Esophagus squamous epithelium (tissue), 5 donors: ENCODE measurements at regions not wholly inside any gene's neighbourhood (a gene's known extent, or its start where the extent isn't known, plus 50 kb on each side); places are given as distances from the start of the nearest gene placed in this dataset.
A peak's percentile ranks its signal among the peaks of the same experiment; 100 is the strongest.

Experiments
- DNase-seq: peaks from one replicate; lab custom pipeline; 2025; lab: John Stamatoyannopoulos, UW
- H3K27ac ChIP-seq, 4 donors: fragments of 200-600 bp; sonication (generic); one replicate each; pipeline ENCODE4 v1.5.1; 2016 to 2019; ENCODE audit warnings: mild to moderate bottlenecking in 1 of 4
- H3K27me3 ChIP-seq, 4 donors: fragments of 200-600 bp; sonication (generic); 1 replicate in 3 of 4; 2 replicates in 1 of 4; pipeline versions ENCODE4 v1.5.1 to v1.6.0; 2017 to 2021; ENCODE audit warnings: antibody characterized with exemption in 1 of 4
- H3K36me3 ChIP-seq, 3 donors: fragments of 200-600 bp; sonication (generic); one replicate each; pipeline ENCODE4 v1.5.1; 2016 to 2019
- H3K4me1 ChIP-seq, 3 donors: fragments of 200-600 bp; sonication (generic); one replicate each; pipeline ENCODE4 v1.5.1; 2017 to 2019
- H3K4me3 ChIP-seq, 4 donors: fragments of 200-600 bp; sonication (generic); 1 replicate in 3 of 4; 2 replicates in 1 of 4; pipeline ENCODE4 v1.5.1; 2016 to 2019; ENCODE audit warnings: mild to moderate bottlenecking in 2 of 4, moderate library complexity in 1 of 4
- H3K9me3 ChIP-seq, 3 donors: fragments of 200-600 bp; sonication (generic); one replicate each; pipeline ENCODE4 v1.5.1; 2016 to 2019
- POLR2A ChIP-seq, 4 donors: fragments of 450-650 bp; IDR thresholded peaks; one replicate each; pipeline ENCODE4 v1.6.1; 2017; ENCODE audit warnings: antibody characterized with exemption in 4 of 4, mild to moderate bottlenecking in 4 of 4, moderate library complexity in 3 of 4
- WGBS, 2 donors: methylation state at CpG; one replicate each; pipeline ENCODE4 v1.1.5; 2018; 5-methylcytosine and 5-hydroxymethylcytosine counted together
- intact Hi-C: fragments of 100-400 bp; cut with DNase I; formaldehyde crosslinking; loops from one replicate; pipeline ENCODE4 v1.15.0; 2022
- TF ChIP-seq, protein P1 (sequence below), 6 experiments: fragments of 450-650 bp in 4 of 6; fragments of 200-600 bp in 2 of 6; sonication (generic) in 2 of 6; IDR thresholded peaks; one replicate each; pipeline ENCODE4 v1.5.1; 2016 to 2019; ENCODE audit warnings: antibody characterized with exemption in 6 of 6, mild to moderate bottlenecking in 4 of 6, moderate library complexity in 4 of 6
- donor health status: DM: yes; HTN: yes; CAD: no.

DNA sequence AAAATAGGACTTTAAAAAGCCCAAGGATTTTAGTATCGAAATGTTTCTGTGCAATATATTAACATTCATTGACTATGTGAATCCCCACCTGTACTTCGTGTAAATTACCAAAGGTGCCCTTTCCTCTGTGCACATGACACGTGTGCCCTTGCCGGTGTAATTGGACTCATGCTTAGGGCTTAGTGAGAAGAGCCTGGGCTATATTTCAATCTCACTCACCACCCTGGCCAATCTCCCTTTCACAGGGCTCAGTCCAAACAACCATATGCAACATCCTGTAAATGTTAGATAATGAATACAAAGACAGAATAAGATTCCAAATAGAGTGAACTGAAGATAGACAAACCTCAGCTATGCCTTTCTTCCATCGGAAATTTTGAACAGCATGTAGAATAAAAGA, 564.3 kb downstream of the USP25 start:
- no peak for DNase-seq
- Histone ChIP-seq H3K36me3 (no peaks in the 10 kb centered on the region), H3K27me3 (no peaks in the 10 kb centered on the region), H3K4me1 (no peaks in the 10 kb centered on the region), H3K4me3 (no peak overlapping the region), H3K9me3 (no peaks in the 10 kb centered on the region), H3K27ac (no peak overlapping the region)
- intact Hi-C loops, result no loop called here
- no peak for TF ChIP-seq POLR2A (IDR thresholded peaks at IDR 0.05)
- TF ChIP-seq, protein P1, sequence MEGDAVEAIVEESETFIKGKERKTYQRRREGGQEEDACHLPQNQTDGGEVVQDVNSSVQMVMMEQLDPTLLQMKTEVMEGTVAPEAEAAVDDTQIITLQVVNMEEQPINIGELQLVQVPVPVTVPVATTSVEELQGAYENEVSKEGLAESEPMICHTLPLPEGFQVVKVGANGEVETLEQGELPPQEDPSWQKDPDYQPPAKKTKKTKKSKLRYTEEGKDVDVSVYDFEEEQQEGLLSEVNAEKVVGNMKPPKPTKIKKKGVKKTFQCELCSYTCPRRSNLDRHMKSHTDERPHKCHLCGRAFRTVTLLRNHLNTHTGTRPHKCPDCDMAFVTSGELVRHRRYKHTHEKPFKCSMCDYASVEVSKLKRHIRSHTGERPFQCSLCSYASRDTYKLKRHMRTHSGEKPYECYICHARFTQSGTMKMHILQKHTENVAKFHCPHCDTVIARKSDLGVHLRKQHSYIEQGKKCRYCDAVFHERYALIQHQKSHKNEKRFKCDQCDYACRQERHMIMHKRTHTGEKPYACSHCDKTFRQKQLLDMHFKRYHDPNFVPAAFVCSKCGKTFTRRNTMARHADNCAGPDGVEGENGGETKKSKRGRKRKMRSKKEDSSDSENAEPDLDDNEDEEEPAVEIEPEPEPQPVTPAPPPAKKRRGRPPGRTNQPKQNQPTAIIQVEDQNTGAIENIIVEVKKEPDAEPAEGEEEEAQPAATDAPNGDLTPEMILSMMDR (IDR thresholded peaks at IDR 0.05), result no peak
- WGBS, 2 donors, result 85 to 87% methylated on average over 5 of the region's 5 CpGs

DNA sequence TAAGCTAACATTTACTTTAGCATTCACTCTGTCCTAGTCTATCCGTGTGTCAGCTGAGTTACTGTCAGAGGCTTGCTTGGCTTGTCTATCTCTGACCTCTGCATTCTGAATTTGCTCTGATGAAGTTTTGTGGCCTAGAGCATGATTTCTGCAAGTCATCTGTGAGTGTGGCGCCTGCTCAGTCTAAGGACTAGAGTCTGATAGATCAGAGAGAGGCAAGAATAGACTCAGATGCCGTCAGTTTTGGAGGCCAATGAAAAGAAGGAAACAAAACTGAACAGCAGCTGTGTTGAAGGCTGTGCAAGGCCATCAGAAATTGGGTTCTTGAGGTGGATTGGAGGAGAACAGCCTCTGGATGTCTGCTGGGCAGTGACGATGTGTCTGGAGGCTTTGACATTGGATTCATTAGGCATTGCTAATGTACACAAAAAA, 573.1 kb downstream of the USP25 start:
- peaks cover 0 to 12% (median 0%) of the 10 kb centered on the region in 3 donors for H3K4me1 ChIP-seq
- no peaks in the 10 kb centered on the region for H3K36me3 ChIP-seq
- WGBS, 2 donors, result 48 to 60% methylated on average over 3 to 4 of the region's 4 CpGs
- H3K27me3 ChIP-seq, result no peaks in the 10 kb centered on the region
- peak overlapping the region in 1 of 4 donors; percentile 26 for H3K4me3 ChIP-seq
- DNase-seq, result no peak
- intact Hi-C loops, result no loop called here
- TF ChIP-seq, protein P1 (IDR thresholded peaks at IDR 0.05), result no peak
- TF ChIP-seq POLR2A (IDR thresholded peaks at IDR 0.05), result peak in 1 of 4 donors; percentile 24
- no peaks in the 10 kb centered on the region for H3K9me3 ChIP-seq
- peak overlapping the region in 3 of 4 donors; percentile 61 to 77 (median 73) for H3K27ac ChIP-seq

DNA sequence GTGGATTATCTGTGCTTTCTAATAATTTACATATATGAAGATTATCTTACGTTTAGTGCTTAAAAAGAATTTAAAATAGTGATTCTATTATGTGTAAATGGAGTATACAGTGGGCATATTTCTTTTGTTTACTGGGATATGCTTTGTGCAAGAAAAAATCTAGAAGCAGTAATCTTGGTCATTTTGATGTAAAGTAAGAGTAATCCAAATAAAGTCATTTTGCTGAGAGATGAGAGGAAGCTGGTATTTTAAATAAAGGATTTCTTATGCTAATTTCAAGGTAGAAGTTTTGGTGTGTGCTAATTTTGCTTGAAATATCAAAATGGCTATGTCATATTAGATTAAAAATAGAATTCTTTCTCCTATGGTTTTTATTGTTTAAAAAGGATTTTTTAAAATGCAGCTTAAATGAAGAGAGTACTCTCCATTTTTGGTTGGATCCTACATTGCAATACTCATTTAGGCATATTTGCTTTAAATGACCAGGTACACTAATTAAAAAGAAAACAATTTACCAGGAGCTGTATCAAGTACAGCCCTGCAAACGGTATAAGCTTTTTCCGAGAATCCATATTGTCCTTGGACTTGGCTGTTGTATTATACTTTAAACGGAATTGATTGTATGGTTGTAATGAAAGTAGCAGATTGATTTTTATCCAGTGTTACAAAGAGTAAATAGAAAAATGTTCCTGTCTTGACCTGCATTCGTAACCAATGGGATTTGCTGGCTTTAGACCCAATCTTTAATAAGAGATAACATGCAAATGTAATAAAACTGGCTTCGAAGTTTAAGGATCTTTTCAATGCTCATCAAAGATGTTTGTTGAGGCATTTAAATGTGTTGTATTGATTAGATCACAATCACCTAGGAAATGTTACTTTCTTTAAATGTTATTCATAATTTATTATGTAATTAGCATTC, 574.7 kb downstream of the USP25 start:
- Histone ChIP-seq H3K27ac (peak overlapping the region in 3 of 4 donors; percentile 26 to 86 (median 73)), H3K27me3 (no peaks in the 10 kb centered on the region), H3K4me1 (peaks cover 0 to 22% (median 0%) of the 10 kb centered on the region in 3 donors), H3K36me3 (no peaks in the 10 kb centered on the region), H3K9me3 (no peaks in the 10 kb centered on the region), H3K4me3 (peak overlapping the region in 1 of 4 donors; percentile 3)
- no peak for TF ChIP-seq POLR2A (IDR thresholded peaks at IDR 0.05)
- TF ChIP-seq, protein P1 (IDR thresholded peaks at IDR 0.05), result no peak
- 68 to 77% methylated on average over 6 of the region's 6 CpGs for WGBS, 2 donors
- no peak for DNase-seq
- intact Hi-C loops, result no loop called here

DNA sequence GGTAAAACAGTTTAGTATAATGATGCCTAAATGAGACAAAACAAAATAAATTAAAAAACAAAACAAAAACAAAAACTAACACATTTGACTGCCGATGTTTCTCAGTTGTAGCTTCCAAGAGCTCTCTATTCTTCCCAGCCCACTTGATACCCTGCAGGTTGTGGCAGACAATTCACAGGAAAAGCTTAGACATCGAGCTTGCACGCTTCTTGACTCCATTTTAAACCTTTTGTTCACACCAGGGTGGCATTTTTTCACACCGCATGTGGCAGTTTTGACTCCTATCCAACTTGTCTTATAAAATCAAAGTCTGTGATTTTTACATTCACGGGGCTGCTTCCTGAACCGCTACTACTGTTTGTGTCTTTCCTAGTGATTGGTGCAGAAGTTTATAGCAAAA, 575.9 kb downstream of the USP25 start:
- TF ChIP-seq POLR2A (IDR thresholded peaks at IDR 0.05), result no peak
- TF ChIP-seq, protein P1 (IDR thresholded peaks at IDR 0.05), result no peak
- Histone ChIP-seq H3K4me1 (peaks cover 0 to 32% (median 0%) of the 10 kb centered on the region in 3 donors), H3K27me3 (no peaks in the 10 kb centered on the region), H3K27ac (peak overlapping the region in 3 of 4 donors; percentile 70 to 86 (median 73)), H3K9me3 (no peaks in the 10 kb centered on the region), H3K36me3 (no peaks in the 10 kb centered on the region), H3K4me3 (peak overlapping the region in 3 of 4 donors; percentile 26 to 54 (median 36))
- 50 to 59% methylated on average over 6 of the region's 6 CpGs for WGBS, 2 donors
- intact Hi-C loops, result no loop called here
- DNase-seq, result no peak

DNA sequence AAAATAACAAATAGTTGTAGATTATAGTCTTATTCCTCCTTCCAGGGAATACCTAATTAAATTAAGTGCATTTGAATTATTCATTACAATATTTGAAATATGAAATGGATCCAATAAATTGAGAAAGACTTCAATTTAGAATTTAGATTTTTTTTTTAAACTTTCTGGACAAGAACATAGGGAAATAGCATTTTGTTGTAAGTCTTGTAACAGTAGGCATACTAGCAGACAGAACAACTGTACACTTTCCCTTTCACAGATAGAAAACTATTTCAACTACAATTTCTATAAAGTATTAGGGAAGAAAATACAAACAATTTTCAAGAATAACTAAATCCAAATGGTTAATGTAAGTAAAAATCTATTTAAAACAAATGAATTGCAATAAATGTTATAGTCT, 577.5 kb downstream of the USP25 start:
- TF ChIP-seq, protein P1 (IDR thresholded peaks at IDR 0.05), result no peak
- TF ChIP-seq POLR2A (IDR thresholded peaks at IDR 0.05), result no peak
- Histone ChIP-seq H3K4me1 (peaks cover 0 to 30% (median 0%) of the 10 kb centered on the region in 3 donors), H3K36me3 (no peaks in the 10 kb centered on the region), H3K27me3 (no peaks in the 10 kb centered on the region), H3K9me3 (no peaks in the 10 kb centered on the region), H3K4me3 (peak overlapping the region in 3 of 4 donors; percentile 26 to 55 (median 36)), H3K27ac (peak overlapping the region in 2 of 4 donors; percentile 73 to 86)
- intact Hi-C loops, result no loop called here
- no peak for DNase-seq
